Hippocampal formation (tissue), 2 donors: ENCODE measurements at regions not wholly inside any gene's neighbourhood (a gene's known extent, or its start where the extent isn't known, plus 50 kb on each side); places are given as distances from the start of the nearest gene placed in this dataset.
A peak's percentile ranks its signal among the peaks of the same experiment; 100 is the strongest.

Experiments
- DNase-seq, 2 donors: peaks; one replicate each; lab custom pipeline; 2025; lab: John Stamatoyannopoulos, UW

DNA sequence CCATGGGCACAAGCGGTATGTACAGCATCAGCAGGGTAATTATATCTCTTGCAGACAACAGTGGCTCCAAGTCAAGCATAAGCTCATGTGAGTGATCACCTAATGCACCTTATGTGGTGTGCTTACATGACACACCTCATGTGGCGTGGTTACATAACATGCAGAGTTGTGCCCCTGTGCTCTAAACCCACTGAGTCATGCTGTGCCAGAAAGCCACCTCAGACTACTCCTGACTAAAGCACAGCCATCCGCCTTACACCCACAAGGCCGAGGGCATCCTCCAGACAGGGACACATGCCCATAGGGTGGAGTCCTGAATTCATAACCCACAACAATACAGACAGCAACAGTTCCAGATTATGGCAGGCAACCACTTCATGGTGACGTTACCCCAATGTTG is 163.7 kb upstream of the SLC30A5 start:
- no peak for DNase-seq

DNA sequence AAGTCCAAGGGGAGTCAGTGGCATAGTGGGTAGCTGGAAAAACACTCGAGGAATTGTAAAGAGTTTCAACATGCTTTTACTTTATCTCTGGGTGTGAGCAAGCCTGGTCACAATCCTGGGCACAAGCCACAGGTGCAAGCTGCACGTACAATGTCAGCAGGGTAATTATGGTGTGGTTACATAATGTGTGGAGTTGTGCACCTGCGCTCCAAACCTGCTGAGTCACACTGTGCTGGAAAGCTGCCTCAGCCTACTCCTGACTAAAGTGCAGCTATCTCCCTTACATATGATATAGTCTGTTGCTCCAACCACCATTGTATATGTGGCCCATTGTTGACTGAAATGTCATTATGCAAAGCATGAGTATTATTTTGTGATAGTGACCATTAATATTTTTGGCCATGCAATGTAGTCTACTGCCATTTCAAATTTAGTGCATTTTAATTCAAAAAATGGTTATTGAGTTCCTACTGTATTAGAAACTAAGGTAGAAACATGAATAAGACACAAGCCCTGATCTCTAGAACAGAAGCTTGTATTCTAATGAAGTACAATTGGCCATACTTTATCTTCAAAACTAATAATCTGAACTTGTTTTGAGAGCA is 160.9 kb upstream of the SLC30A5 start:
- DNase-seq, result no peak

DNA sequence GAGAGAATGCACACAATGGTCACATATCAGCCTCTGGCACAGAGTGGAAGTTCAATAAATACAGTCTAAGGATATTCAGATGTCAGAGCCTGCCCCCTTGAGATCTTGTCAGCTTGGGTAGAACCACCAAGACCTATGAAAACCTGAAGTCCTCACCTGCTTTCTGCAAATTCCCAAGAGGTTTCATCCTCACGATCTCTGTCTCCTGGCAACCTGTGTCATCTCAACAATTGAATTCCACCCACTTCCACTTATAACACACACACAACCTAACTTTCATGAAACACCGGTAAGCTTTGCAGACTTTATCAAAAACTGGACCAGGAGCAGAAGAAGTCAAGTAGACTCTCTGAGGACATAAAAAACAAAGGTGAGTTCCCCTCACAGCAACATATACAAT is 151.6 kb upstream of the SLC30A5 start:
- DNase-seq, result no peak

DNA sequence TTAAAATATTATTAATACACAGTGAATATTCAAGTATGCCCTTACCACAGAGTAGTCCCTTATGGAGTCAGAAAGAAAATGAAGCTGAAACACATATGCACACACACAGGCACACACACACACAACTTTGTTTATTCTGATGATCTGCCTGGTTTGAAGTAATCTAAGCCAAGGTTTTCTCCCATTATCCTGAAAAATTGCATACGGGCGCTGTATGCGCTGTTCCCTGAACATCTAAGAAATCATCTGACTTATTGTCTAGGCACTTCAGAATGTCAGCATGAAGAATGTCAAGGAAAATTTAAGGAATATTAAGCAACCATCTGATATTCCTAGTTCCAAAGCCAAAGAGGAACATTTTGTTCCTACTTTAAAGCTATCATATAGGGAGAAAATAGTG is 147.1 kb upstream of the SLC30A5 start:
- no peak for DNase-seq

- DNase-seq, result no peak
These were observed 145.8 kb upstream of the SLC30A5 start for GRCh38 chr5:68947986-68948385.

GRCh38 chr5:68949256-68949655 is 144.6 kb upstream of the SLC30A5 start:
- peak in 1 of 2 donors; percentile 17 for DNase-seq

DNA sequence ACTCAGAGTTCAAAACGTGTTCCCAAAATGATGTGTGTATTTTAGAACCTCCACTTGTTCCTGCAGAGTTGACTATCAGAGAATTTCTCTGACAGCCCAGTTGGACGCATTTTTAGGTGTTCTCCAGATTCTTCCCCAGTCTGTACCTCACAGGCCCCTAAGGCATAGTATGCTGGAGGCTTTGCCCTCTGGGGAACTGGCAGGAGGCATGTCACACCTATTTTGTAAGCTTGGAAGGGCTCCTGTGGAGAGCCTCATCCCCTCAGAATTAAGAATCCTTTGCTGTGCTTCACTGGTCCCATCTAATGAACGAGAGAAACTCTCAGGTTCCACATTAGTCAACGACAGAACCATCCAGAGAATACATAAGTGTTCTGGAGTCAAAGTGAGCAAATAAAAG is 144.1 kb upstream of the SLC30A5 start:
- no peak for DNase-seq

- DNase-seq, result no peak
These were observed 143.7 kb upstream of the SLC30A5 start for GRCh38 chr5:68950125-68950524.

GRCh38 chr5:68950930-68951329 is 142.9 kb upstream of the SLC30A5 start:
- DNase-seq, result no peak

DNA sequence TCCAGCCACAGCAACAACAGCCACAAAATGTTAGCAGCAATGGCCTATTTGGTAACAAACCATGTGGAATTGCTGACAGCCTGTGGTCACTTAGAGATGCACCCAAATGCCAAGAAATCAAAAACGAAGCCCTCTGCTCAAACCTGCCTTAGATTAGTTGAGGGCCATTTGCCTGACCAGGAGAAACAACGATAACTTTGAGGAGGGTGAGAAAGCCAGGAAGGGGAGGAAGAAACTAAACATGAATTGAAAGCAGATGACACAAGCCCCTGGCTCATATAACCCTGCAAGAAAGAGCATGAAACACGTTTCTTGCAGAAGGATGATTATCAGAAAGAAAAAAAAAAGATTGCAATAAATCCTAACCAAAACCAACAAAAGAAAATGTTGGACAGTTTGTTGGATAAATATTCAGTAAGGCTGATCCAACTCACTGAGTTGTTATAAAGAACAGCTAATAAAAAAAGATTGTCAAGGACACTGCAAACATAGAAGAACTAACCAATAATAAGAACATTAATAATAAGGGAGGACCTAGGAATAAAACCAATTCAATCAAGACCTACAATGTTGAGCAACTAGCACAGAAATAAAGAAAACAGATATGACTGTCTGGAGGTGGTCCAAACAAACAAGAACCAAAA is 140.5 kb upstream of the SLC30A5 start:
- no peak for DNase-seq

GRCh38 chr5:68953875-68954617 is 139.8 kb upstream of the SLC30A5 start:
- DNase-seq, result no peak

DNA sequence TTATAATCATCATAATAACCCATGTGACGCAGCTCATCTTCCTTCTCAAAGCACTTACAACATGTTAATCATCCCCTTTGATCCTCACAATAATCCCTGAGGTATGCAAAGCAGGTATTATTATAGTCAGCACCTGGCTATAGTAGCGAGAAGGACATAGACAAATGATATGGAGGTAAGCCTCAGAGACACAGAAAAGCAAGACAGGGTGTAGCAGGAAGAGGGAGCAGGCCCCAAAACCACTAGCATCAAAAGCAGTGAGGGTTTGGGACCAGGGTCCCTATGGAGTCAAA is 139.2 kb upstream of the SLC30A5 start:
- DNase-seq, result no peak

- no peak for DNase-seq
These were observed 136.2 kb upstream of the SLC30A5 start for GRCh38 chr5:68957591-68957990.

DNA sequence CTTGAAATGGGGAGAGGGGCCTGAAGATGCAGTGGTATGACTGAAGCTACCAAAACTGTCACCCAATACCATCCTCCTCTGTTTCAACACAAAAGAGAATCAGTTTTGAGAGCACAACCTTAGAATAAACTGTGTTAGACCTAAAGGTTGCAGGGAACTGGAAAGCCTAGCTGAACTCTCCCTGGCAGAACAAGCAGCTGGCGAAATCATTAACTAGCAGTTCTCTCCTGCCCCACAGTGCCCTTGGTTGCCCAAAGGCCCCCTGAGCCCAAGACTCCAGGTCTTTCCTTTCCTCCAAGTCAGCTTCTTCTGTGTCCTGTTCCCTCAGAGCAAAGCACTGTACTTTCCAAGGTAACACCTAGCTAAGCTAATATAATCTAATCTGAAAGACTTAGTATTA is 135.4 kb upstream of the SLC30A5 start:
- no peak for DNase-seq

- no peak for DNase-seq
These were observed 133.4 kb upstream of the SLC30A5 start for GRCh38 chr5:68960456-68960855.

GRCh38 chr5:68960961-68961360 is 132.9 kb upstream of the SLC30A5 start:
- DNase-seq, result no peak

- DNase-seq, result no peak
These were observed 132.1 kb upstream of the SLC30A5 start for GRCh38 chr5:68961762-68962161.

DNA sequence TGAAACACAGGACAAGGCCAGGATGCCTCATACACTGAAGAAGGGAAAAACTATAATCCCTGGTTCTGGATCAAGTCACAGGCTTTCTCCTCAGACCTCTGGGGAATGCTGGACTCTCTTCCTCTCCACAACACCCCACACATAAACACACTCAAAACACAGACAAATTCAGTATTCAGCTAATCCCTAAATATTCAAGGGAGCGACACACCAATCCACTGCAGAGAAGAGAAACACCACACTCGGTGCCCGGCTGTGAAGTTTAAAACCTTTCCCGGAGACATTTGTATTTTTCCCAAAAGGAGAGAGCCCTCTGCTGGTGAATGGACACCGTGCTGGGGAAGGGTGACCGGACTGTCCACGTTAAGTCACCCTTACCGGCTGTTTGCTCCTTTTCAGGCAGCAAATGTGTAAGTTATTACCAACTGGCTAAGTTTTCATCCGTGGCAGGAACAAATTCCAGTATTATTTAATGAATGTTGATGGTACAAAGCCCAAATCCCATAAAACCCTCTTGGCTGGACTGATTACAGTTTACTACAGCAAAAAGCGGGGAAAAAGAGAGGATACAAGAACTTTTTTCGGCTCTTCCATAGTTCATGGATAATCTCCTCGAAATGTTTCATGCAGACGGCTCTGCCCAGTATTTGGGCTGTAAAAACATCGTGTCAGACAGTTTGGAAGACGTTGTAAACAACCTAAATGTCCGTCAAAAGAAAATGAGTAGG is 130.9 kb upstream of the SLC30A5 start:
- peak; percentile 42 to 72 for DNase-seq

- no peak for DNase-seq
These were observed 129.1 kb upstream of the SLC30A5 start for GRCh38 chr5:68964679-68965078.

DNA sequence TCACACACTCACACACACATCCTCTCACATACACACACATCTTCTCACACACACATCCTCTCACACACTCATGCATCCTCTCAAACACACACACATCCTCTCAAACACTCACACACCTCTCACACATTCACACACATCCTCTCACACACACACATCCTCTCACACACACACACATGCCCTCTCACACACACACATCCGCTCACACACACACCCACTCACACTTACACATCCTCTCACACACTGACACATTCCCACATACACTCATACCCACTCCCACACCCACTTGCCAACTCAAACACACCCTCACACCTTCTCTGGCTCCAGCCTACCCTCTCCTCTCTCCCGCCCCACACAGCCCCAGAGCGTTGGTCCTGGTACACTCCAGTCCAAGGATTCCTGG is 127.9 kb upstream of the SLC30A5 start:
- no peak for DNase-seq

DNA sequence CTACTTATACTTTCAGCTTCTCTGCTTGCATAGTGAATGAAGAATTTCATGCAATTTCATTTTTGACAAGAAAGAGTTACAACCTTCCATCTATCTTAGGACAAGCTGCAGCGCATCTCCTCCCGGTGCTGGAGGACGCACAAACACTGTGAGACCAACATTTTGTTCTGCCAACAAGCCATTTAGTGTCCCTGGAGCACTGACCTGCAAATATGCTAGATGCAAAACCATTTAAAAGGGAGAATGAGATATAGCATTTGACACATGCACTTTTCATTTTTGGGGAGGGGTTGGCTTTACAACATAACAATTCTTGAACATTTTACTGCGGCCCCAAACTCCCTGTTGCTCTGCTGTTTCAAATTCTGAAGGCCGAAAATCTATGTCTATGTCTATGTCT is 127.2 kb upstream of the SLC30A5 start:
- no peak for DNase-seq

- DNase-seq, result no peak
These were observed 125.4 kb upstream of the SLC30A5 start for GRCh38 chr5:68968429-68968828.

- DNase-seq, result no peak
These were observed 123.2 kb upstream of the SLC30A5 start for GRCh38 chr5:68970617-68971016.
